Iris pigment epithelial cell (primary cell): ENCODE measurements at regions not wholly inside any gene's neighbourhood (a gene's known extent, or its start where the extent isn't known, plus 50 kb on each side); places are given as distances from the start of the nearest gene placed in this dataset.

ENCODE experiments used
- DNase-seq: peaks from one replicate; pipeline ENCODE4 v3.0.0-alpha.2; 2011; ENCODE audit warnings: low read depth

DNA sequence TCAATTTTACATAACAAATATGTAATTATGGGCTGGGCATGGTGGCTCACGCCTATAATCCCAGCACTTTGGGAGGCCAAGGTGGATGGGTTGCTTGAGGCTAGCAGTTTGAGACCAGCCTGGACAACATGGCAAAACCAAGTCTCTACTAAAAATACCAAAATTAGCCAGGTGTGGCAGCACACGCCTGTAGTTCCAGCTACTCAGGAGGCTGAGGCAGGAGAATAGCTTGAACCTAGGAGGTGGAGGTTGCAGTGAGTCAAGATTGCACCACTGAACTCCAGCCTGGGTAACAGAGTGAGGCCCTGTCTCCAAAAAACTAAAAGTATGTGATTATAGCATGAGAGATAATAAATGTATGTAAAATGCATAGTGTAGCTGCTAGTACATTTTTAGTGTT lies 229.0 kb downstream of the PPARGC1A start:
- DNase-seq: no peak

DNA sequence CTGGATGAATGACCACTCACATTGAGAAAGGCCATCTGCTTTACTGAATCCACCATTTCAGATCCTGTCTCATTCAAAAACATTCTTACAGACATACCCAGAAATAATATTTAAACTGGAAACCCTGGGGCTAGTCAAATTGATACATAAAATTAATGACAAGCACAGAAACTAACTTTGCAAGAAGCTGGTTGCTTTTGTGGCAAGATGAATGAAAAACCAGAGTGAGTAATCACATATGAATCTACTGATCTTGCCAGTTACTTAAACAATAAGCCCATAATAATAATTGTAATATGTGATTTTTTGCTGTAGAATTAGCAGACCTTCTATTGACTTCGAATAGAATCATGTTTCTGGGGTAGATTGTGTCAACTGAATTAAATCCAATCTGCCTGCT lies 235.1 kb downstream of the PPARGC1A start:
- DNase-seq: peak; percentile 9

DNA sequence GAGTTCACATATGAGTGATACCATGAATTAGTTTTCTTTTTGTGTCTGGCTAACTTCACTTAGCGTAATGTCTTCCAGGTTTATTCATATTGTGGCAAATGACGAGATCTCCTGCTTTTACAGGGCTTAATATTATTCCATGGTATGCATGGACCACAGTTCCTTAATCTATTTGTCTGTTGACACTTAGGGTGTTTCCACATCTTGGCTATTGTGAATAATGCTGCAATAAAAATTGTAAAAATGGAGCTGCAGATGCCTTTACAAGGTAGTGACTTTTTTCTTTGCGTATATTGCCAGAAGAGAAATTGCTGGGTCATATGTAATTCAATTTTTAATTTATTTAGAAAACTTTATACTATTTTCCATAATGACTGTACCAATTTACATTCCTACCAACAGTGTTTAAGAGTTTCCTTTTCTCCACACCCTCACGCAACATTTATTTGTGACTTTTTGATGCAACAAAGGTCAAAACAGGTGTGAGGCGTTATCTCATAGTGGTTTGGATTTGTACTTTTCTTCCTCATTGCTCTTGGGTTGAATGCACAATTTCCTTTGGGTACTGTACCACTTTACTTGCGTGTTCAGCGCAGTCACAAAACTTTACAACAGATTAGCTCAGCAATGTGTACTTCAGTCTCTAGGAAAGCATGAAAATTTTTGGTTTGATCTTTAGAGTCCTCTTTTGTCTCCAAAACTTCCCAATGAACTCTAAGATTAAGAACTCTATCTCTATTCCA lies 240.8 kb downstream of the PPARGC1A start:
- DNase-seq: no peak

DNA sequence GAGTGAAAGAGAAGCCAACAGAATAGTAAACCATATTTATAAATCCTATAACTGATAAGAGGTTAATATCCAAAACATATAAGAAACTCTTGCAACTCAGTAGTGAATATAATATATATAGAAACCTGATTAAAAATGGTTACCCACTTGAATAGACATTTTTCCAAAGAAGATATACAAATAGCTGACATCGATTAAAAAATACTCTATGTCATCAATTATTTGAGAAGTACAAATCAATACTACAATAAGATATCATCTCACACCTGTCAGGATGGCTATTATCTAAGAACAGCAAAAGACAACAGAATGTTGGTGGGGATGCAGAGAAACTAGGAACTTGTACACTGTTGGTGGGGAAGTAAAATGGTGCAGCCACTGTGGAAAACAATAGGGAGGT lies 254.4 kb downstream of the PPARGC1A start:
- no peak for DNase-seq

DNA sequence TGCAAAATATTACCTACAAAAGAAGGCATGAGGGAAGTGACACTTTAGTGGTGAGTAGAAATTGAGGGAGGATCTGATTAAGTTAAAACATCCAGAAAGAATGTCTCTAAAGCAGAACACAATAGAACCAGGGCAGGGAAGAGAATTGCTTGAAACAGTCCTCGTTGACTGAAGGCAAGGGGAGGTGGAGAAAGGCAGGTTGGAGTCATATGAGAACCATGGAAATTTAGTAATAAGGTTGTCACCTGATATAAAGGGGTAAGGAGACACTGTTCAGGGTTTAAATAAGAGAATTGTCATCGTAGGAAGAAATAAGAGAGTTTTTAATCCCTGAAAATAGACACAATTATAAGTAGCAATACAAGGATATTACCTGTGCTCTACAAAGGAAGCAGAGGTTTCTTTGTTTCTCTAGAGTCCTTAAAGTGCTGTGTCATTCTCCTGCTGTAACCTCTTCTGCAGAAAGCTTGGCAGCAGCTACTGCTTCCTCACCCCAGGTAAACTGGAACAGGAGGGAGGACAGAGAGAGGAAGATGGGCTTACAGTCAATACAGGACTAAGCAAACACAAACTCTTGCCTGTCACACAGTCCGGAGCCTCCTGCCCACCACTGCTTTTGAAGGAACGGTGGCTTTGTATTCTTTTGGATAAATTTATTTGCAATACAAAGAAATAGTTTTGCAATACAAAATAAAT lies 258.4 kb downstream of the PPARGC1A start:
- DNase-seq: no peak

DNA sequence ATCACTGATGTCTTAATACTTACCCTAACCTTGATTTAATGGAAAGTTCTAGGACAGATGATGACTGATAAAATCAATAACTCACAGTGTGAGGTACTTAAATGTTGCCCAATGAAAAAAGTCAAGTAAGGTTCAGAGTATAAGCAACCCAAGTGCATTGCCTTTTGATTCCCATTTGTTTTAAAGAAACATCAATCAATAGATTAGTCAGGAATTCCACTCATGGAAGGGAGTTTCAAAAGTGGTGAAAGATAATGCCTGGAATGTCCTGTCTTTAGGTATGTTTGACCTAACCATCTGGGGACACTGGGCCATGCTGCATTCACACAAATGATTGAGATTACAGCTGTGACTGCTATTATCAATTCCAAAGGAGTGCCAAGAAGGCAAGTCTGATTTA lies 259.7 kb downstream of the PPARGC1A start:
- DNase-seq: no peak

DNA sequence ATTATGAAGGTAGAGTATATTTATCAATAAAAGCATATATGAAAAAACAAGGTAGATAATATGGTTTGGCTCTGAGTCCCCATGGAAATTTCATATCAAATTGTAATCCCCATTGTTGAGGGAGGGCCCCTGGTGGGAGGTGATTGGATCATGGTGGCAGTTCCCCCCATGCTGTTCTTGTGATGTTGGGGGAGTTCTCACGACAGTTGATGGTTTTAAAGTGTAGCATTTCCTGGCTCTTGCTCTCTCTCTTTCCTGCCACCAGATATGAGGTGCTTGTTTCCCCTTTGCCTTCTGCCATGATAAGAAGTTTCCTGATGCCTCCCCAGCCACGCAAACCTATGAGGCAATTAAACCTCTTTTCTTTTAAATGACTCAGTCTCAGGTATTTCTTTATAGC lies 260.4 kb downstream of the PPARGC1A start:
- no peak for DNase-seq

DNA sequence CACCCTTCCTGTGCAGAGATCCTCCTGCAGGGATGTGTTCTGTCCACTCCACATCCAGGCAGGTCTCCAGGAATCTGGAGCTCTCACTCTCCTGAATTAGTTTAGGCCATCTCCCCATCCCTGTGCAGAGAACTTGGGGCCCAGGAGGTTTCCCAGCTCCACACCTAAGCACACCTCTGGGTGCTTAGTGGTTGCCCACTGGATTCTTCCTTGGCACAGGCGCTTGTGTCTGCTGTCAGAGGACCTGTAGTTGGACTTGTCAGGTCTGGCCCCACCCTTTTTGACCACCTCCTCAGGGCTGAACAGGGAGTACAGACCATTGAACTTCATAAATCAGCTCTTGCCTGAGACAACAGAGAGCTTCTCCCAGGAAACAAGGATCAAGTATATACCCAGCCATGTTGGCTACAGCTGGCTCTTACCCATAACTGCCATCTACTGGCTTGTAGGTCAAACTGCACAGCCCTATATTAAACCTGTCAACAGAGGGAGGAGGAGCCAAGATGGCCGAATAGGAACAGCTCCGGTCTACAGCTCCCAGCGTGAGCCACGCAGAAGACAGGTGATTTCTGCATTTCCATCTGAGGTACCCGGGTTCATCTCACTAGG lies 275.5 kb downstream of the PPARGC1A start:
- peak; percentile 6 for DNase-seq

DNA sequence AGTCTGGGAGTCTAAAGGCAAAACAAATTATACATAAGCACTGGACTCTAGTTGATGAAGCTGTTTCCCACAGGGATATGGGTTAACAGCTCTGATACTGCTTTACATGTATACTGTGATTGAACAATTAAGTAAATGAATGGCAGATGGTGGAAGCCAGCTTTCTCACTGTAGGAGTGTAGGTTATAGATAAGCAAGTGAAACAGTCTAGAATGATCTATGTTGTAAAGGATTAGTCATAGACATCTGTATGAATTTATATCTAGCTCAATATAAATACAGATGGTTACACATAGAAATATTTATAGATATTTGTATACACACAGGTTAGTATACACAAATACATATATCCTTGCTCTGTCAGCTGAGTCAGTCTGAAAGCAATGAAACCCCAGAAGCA lies 276.1 kb downstream of the PPARGC1A start:
- DNase-seq: no peak

DNA sequence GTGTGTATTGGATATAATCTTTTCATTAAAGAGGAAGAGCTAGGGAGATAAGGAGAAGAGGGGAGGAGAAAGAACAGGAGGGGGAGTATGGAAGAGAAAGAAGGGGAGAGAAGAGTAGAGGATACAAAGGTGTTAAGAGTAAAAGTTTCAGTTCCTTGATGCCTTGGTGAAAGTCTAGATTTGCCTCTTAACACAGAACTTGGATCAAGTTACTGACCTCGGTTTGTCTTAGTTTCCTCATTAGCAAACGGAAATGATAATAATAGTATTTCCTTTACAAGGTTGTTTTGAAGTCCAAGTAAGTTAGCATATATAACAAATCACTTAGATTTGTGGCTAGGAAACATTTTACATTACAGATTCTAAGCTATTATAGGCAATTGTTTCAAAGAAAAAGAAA lies 287.1 kb downstream of the PPARGC1A start:
- DNase-seq: no peak

DNA sequence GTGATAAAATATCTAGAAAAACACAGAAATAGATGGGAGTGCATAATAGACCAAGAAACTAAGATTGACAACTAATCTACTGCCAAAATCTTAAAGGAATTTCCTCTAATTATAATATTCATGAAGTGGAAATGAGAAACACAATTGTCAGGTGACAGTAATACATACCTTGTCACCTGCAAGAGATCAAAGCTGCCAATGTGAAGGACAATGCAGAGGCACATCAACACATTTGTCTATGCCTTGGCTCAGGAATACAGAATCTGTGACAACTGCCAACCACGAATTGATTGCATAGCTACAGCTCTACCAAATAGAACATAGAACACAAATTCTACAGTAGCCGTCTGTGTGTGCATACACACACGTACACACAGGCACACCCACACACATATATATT lies 295.7 kb downstream of the PPARGC1A start:
- no peak for DNase-seq

DNA sequence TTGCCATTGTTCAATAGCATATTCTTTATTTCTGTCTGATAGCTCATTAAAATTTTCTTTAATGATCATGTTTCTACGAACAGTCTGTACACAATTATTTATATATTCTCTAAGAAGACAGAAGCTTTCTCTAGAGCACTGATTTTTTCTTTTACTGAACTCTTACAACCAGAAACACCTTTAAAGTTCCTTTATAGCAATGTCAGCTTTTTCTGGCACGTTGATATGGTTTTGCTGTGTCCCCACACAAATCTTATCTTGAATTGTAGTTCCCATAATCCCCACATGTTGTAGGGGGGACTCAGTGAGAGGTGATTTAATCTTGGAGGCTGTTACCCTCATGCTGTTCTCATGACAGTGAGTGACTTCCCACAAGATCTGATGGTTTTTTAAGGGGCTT lies 299.4 kb downstream of the PPARGC1A start:
- no peak for DNase-seq

DNA sequence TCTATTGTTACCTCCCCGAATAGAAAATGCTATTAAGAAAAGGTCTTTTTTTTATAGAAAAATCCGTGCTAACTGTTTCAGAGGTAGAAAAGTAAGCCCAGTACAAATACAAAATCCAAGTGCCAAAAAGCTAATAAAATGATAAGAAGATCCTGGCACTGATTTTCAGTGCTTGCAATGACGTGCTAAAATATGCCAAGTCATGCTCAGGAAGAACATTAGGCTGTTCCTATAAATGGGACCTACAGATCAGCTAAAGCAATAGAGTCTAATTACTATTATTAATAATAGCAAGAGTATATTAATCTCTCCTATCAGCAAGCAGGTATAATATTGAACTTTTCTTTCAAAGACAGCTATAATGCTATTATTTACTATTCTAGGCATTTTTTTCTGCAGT lies 305.8 kb downstream of the PPARGC1A start:
- DNase-seq: no peak

DNA sequence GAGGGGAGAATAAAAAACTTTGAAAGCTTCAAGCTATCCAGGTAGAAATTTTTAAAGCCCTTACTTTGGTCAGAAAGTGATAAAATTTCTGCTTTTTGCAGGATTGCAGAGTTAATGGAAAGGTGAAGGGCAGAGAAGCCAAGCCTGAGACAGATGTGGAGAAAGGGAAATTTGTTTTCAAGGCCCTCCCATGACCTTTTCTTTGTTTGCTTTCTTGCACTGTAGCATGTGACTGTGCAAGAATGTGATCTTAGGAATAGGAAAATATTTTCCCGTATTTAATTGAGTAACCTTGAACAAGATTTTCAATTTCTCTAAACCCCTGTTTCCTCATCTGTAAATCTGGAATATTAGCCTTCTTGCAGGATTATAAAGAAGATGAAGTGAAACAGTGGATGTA lies 307.2 kb downstream of the PPARGC1A start:
- no peak for DNase-seq

DNA sequence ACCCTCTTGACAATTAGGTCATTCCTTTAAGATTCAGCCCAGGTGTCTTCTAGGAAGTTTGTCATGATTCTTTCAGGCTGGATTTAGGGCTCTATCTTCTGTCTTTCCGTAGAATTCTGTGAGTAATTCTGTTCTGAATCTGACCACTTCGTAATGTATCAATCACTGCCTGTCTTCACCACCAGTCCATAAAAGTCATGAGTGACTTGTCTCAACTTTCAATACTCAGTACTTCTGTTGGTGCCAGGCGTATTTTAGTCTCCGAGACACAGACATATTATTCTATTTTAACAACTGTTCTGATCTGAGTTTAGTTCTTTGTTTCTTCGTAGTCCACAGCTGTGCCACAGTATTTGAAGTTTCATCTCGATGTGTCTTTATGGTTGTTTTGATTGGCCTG lies 310.7 kb downstream of the PPARGC1A start:
- no peak for DNase-seq

DNA sequence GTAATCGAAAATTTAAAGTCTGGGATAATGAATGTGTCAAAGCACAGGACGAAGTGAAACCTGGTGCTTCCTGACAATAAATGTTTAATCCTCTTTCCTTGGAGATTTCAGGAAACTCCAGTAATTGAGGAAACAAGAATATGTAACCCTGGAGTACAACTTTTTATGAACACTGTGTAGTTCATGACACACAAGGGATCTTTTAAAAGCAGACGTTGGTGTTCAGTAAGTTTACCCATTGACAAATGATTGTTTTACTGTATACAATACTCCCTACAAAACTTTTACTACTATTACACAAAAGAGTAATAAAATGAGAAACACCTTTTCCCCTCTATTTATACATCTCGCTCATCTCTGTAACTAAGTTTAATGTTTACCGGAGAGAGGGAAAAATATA lies 312.4 kb downstream of the PPARGC1A start:
- no peak for DNase-seq

DNA sequence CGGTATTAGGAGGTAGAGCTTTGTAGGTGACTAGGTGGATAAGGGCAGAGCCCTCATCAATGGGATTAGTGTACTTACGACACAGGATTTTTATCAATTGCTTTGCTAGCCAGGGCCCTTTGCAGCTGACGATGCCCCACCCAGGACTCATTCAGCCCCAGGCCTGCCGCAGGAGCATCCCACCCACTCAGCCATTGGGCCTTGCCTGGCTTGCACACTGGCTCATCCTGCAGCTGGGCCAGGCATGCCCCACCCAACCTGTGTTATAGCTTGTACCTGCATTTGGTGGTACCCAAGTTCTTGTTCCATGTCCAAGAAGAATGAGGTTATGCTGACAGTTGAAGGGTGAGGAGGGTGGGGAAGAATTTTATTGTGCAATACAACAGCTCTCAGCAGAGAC lies 317.5 kb downstream of the PPARGC1A start:
- no peak for DNase-seq

DNA sequence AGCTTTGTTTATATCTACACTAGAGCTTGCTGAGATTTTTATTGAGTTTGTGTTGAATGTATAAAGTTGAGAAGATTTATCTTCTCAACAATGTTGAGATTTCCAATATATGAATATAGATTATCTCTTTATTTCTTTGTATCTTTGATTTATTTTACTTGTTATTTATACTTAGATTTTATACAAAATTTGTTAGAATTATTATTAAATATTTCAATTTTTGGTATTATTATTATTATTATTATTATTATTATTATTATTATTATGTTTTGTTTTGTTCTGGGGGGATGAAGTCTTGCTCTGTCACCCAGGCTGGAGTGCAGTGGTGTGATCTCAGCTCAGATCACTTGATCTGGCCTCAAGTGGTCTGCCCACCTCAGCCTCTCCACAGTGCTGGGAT lies 322.5 kb downstream of the PPARGC1A start:
- DNase-seq: no peak

DNA sequence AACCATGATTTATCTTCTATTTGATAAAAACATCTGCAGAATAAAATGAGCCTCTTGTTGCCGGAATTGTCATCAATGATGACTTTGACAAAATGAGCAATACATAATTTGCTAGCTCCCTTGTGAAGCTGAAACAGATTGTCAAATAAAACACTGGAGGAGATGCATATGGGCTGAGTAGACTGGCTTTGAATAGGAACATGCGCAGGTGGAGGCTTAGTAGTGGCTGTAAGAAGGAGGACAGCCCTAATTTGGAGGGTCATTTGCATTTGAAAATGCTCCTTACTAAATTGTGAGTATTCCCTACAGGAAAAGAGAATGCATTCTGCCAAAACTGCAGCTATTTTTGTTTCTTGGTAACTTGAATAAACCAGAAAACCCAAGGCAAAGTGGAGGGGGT lies 329.1 kb downstream of the PPARGC1A start:
- no peak for DNase-seq

DNA sequence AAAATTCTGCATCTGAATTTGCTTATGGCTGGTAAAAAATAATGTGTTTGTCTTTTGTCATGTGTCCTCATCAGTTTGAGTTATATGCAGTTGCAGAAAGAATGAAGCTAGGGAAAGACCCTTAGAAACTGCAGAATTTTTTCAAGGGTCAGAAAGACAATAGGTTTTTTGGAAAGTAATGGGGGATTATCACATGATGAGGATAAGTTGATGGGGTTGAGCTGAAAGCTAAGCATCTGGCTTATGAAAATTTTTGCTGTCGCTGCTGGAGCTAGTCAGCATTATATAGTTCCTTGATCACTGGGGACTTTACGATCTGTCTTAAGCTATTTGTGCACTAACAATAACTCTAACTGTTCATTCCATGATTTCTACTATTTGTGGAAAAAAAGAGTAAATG lies 331.7 kb downstream of the PPARGC1A start:
- no peak for DNase-seq

DNA sequence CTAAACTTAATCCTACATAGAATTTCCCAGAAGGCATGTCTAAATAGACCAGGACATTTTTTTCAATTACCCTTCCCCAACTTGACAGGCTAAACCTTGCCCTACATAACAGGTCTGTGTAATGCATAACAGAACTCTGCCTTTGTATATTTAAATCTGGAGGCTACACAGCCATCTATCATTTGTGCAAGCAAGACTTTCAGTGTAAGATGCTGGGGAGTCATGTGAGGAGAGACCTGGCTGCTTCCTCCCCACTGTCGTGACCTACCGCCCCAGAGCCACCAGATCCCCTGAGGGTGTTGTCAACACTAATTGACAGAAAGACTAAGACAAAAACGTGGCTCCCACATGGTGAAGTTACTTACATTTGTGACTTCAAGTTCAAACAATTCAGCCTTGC lies 342.2 kb downstream of the PPARGC1A start:
- DNase-seq: no peak

DNA sequence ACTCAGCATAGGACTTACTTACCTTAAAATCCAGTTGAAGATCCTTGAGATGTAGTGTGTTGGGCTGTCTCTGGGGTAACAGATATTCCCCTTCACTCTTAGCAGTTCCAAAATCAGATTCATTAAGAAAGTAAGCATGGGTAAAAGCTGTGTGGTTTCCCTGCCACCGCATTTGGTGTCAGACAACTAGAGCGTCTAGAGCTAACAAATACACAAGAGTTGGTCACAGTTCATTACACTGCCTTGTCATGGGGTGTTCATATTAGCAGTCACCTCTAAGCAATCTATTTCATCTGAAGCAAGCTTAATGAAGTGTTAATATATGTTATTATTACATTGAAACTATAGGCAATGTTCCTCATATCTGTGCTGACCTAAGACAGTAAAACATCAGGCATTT lies 342.8 kb downstream of the PPARGC1A start:
- no peak for DNase-seq

DNA sequence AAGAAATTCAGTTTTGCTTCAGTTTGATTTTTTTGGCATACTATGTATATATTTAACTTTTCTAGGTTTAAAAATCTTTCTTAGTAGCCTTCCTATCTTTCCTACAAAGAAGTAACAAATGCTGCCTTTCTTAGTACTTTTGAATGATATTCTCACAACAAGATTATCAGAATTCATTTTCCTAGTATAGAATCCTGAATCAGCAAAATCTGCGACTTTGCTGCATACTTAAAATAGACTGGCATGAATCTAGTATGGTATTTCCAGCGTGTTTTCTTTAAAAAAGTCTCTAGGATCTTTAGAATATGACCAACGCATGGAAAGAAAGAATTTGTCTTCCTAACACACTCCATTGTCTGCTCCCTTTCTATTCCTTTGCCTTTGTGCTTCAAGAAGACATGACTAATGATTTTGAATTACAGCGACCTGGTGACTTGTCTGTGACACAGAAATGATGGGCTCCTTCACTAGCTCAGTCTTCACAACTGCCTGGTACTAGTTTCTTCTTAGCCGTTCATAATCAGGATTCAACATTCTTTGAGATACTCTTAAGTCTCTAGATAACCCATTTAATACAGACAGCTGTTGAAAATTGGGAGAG lies 349.8 kb downstream of the PPARGC1A start:
- DNase-seq: no peak
